ACHN (cell line): ENCODE measurements at regions not wholly inside any gene's neighbourhood (a gene's known extent, or its start where the extent isn't known, plus 50 kb on each side); places are given as distances from the start of the nearest gene placed in this dataset.
"Not testable (repeated sequence)": the region's sequence is repeated elsewhere in the genome, so short reads cannot be mapped to it uniquely, and the experiment has no call there.

Experiments
- DNase-seq: peaks from one replicate; pipeline ENCODE4 v3.0.0-alpha.2; 2015
- in situ Hi-C: cut with HindIII; loops from 2 replicates; pipeline ENCODE4 v1.10.0; 2017; ENCODE audit warnings: low sequenced_read_pairs, low pct_ligation_motif_present, low pct_unique_long_range_greater_than_20kb

DNA sequence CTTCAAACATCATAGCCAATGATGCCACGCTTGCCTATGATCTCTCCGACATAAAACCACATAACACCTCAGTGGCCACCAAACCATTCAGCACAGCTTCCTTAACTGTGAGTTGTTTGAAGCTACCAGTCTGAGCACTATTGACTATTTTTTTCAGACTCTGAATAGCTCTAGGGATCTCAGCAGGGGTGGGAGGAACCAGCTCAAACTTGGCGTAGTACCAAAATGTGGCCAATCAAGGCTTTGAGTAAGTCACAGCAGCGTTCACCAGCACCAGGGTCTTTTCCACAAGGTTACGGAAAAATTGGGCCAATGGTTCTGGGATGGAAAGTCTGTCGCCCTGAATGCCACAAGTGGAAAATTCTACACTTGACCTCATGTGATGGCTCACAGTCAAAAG, 70.6 kb downstream of the SMPDL3A start:
- DNase-seq = no peak
- in situ Hi-C loops = no loop called here

DNA sequence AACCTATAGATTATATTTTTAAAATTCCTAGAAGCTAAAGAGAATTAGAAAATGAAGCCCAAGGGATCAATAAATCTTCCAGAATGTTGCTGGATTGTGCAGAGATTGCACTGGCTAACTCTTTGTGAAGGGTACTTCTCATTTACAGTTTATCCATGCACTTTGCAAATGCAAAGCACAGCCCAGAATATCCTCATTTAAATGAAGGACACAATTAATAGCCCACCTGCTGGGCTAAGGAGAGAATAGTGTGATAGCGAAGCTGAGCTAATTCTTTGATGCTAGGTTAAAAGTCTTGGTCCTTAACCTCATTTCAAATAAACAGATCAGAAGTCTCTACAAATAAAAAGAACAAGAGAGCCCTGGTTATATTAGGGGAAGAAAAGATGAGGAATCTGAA, 72.5 kb downstream of the SMPDL3A start:
- no peak for DNase-seq

DNA sequence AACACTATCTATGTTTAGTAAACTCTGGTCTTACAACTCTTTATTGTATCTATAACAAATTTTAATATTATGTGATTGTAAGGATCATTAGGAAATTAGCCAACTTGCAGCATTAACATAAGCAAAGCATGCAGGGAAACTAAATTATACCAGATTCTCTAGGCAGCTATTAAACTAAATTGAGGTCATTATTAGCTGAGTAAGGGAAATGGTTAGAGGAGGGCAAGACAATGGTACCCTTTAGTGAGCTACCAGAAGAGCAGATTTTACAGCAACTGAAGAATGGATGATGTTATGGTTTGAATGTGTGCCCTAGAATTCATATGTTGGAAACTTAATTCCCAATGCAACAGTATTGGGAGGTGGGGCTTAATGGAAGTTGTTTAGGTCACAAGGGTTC, 79.1 kb downstream of the SMPDL3A start:
- DNase-seq = no peak
- in situ Hi-C loops = no loop called here

More for the DNA sequence above, 72.5 kb downstream of the SMPDL3A start:
- in situ Hi-C loops = no loop called here

DNA sequence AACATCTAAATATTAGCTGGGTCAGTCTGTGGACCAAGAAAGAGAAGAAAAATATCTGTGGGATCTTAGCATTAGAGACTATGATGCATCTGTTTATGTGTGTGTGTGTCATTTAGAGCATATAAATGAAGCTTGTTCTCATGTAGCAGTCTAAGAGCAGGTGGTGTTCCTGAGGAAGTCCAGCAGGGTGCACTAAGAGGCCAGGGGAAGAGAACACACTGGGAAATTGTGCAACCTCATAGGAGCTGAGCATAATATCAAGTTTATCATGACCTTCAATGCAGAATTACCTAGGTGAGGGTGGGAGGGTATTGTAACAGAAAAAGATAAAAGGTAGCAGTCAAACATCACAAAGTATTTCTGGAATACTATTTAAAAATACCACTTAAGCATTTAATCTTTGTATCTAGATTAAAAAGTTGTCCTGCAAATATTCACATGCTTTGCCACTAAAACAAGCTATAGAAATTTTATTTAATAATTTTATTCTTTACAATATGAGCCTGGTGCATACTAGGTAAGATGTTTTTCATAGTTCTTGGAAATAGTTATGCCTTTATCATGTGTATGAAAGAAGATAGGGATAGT, 80.5 kb downstream of the SMPDL3A start:
- in situ Hi-C loops = no loop called here
- DNase-seq = peak; percentile 51

DNA sequence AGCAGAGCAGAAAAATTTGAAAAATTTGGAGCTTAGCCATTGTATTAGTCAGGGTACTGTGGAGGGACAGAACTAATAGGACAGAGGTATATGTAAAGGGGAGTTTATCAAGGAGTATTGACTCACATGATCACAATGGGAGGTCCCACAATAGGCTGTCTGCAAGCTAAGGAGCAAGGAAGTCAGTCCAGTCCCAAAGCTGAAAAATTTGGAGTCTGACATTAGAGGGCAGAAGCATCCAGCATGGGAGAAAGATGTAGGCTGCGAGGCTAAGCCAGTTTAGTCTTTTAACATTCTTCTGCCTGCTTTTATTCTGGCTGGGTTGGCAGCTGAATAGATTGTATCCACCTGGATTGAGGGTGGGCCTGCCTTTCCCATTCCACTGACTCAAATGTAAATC, 82.0 kb downstream of the SMPDL3A start:
- in situ Hi-C loops = no loop called here
- no peak for DNase-seq

DNA sequence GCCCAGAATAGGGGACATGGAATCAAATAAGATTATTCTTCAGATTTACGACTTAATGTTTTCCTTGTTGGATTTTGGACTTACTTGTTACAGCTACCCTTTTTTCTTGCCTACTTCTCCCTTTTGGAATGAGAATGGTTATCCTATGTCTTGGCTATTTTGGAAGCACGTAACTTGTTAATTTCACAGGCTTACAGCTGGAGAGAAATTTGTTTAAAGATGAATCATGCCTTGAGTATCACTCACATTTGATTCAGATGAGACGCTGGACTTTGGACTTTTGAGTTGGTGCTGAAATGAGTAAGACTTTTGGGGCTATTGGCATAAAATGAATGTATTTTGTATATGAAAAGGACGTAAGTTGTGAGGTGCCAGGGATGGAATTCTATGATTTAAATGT, 83.3 kb downstream of the SMPDL3A start:
- in situ Hi-C loops = no loop called here
- DNase-seq = peak; percentile 8

DNA sequence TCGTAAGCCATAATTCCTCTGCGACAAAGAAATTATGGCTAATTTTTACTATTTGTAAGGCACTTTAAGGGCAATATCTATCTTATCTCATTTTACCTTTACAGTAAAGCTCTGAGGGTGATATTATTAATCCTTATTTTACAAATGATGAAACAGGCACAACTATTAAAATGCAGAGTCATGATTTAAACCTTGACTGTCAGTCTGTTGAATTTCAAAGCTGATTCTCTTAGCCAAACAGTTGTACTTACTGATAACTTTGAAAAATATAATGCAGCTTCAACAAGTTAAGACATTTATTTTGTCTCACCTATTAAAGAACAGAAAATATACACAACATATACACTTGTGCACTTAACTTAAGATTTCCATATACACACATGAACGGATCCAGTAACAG, 88.2 kb downstream of the SMPDL3A start:
- in situ Hi-C loops = no loop called here
- no peak for DNase-seq

DNA sequence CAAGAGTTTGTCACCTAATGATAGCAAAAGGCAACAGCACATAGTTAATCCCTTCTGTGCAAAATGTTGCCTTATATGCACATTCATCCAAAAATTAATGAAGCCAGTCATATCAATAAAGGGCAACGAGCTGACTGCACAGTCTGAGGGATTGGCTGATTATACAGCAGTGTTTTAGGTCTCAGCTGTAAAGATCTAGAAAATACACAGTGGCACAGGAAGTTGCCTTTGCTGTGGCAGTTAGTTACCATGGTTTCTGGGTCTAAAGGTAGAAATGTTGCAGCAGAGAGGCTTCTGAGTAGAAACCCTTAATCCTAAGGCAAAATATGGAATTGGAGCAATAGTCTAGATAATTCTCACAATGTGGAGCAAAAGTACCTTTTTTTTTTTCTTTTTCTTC, 89.7 kb downstream of the SMPDL3A start:
- in situ Hi-C loops = no loop called here
- DNase-seq = no peak

DNA sequence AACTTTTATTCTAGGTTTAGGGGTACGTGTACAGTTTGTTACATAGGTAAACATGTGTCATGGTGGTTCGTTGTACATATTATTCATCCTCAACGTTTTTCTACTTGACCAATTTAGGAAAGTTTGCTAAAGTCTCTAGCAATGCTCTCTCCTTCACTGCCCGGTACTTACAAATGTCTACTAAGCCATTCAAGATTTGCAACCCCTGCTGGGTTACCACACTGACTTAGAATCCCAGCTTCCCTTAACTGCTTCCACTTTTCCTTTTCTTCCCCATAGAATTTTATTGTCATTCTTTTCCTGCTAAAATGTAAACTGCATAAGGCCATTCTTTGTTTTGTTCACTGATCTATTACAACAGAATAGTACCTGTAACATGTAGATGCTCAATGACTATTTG, 97.4 kb downstream of the SMPDL3A start:
- DNase-seq = no peak
- in situ Hi-C loops = no loop called here

DNA sequence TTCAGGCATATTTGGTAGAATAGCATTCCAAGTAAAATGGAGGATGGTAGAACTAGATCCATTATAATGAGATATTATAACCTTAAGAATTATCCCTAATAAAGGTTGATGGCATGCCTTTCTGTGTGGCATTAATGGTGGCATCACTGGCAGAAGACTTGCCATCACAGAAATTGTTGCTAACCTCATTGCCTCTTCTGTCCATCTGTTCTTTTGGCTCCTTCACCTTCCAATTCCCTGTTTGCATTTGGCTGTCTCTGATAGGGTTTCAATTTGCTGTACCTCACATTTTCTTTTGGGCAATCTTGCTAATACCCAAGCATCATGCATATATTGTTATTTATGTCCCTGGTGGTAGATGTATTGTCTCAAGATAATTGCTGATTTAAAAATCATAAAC, 98.9 kb downstream of the SMPDL3A start:
- in situ Hi-C loops = no loop called here
- DNase-seq = no peak

DNA sequence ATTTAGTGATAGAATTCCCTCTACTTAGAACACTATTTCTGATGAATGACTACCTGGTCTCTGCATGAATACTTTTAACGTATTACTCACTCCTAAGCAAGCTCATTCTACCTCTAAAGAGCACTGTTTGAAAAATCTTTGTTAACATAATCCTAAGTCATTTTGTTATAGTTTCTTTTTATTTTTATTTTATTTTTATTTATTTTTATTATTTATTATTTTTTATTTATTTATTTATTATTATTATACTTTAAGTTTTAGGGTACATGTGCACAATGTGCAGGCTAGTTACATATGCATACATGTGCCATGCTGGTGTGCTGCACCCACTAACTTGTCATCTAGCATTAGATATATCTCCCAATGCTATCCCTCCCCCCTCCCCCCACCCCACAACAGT, 99.6 kb downstream of the SMPDL3A start:
- in situ Hi-C loops, DNase-seq: not testable (repeated sequence)

DNA sequence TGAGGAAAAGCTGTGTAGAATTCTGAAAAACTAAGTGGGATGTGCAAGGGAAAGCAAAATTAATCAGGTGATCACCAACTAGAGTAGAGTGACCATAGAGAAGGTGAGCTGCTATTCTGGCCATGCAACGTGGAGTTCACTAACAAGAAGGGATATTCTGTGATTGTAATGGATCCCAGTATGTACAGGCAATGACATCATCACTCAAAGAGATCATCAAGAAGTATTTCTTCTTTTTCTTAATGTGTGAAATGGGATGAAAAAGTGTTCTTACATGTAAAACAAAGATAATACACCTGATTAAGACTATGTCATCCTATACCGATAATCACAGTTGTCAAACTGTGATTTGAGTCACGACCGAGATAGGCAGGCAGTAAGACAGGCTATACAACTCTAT, 101.2 kb downstream of the SMPDL3A start:
- in situ Hi-C loops = no loop called here

DNA sequence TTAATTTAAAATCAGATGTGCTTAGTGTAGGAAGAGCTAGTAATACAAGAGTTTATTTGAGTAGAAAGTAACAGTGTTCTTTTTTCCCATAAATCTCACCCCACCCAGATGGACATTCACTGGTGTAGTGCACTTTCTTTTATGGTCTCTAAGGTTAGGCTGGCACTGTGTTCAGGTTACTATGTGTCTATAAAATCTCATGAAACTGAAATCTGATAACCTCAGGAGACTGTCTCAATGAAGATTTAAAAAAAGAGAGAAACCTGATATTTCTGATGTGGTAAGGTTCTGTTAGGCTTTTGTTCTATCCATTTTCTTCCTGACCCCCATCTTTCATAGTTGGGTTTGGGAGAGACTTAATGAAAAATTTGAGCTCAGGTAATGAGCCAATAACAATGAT, 101.2 kb upstream of the CLVS2 start:
- in situ Hi-C loops = no loop called here
- DNase-seq = no peak

More for the DNA sequence above, 101.2 kb downstream of the SMPDL3A start:
- DNase-seq = no peak

DNA sequence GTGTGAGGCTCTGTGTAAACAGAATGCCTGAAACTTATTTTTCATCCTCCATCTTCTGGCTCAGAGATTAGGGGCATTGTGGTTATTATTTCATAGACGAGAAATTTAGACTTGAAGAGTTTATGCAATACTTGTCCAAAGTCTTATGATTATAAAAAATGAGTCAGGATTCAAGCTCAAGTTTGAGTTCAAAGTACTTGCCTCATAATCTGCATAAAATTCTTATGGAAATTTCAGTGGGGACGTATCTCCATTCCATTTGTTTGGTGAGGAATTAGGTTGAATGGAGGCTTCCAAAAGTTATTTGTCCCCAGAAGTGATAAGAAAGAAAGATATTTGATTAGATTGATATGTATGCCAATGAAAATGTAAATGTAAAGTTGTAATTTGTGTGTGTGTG, 93.7 kb upstream of the CLVS2 start:
- in situ Hi-C loops = no loop called here
- DNase-seq = no peak

DNA sequence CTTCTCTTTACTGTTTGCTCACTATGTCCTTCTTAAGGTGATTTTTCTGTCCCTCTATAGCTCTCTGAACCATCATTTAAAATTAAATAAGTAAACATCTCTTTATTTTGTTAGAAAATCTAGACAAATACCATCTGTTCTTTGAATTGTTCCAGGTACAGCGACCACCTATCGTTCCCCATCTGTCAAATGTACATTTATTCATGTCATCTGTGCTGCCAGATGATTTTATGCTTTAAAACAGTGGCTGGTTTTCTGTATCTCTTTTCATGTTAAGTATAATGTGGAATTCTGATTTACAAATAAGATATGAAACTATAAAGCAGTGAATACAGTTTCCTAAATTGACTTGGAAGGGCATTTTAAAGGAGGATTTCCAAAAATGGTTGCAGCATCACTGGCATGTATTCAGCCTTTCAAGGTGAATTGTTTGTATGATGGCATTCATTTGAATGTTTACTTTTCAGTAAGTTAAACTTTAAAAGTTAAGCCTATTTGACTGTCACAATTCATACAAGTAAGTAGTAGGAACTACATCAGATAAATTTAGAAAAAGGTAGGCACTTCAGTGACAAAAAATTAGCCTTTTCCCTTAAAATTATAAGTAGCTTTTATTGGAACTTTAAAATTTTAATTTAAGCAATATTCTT, 92.6 kb upstream of the CLVS2 start:
- DNase-seq = no peak
- in situ Hi-C loops = no loop called here

DNA sequence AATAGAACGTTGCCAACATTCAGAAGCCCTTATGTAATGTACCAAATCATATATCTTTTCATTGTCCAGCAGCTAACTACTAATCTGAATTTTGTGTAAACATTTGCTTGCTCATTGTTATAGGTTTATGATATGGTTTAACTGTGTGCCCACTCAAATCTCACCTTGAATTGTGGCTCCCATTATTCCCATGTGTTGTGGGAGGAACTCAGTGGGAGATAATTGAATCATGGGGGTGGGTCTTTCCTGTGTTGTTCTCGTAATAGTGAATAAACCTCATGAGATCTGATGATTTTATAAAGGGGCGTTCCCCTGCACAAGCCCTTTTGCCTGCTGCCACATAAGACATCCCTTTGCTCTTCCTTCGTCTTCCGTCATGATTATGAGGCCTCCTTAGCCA, 91.9 kb upstream of the CLVS2 start:
- in situ Hi-C loops = no loop called here
- no peak for DNase-seq

DNA sequence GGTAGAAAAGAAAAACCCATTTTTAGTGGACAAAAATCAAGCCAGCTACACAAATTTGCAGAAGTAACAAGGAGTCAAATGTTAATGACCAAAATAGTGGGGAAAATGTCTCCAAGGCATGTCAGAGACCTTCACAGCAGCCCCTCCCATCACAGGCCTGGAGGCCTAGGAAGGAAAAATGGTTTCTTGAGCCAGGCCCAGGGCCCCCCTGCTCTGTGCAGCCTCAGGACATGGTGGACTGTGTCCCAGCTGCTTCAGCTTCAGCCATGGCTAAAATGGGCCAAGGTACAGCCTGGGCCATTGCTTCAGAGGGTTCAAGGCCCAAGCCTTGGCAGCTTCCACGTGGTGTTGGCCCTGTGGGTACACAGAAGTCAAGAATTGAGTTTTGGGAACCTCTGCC, 82.5 kb upstream of the CLVS2 start:
- no peak for DNase-seq
- in situ Hi-C loops = no loop called here

DNA sequence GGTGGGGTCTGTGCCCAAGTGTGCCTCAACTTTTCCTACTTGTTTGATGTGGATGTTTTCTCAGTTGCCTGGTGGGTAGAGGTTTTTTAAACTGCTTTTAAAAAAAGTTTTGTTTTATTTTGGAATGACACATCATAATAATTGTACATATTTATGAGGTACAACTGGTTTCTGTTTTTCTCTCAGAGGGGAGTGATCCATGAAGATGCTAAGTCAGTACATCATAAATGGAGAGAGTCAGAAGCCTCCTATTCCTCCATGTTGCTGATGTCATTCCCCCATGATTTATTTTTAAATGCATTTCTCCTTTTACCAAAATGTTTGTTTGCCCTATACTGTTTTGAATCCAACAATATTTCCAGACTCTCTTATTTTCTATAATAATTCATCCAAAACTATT, 77.3 kb upstream of the CLVS2 start:
- no peak for DNase-seq
- in situ Hi-C loops = no loop called here

DNA sequence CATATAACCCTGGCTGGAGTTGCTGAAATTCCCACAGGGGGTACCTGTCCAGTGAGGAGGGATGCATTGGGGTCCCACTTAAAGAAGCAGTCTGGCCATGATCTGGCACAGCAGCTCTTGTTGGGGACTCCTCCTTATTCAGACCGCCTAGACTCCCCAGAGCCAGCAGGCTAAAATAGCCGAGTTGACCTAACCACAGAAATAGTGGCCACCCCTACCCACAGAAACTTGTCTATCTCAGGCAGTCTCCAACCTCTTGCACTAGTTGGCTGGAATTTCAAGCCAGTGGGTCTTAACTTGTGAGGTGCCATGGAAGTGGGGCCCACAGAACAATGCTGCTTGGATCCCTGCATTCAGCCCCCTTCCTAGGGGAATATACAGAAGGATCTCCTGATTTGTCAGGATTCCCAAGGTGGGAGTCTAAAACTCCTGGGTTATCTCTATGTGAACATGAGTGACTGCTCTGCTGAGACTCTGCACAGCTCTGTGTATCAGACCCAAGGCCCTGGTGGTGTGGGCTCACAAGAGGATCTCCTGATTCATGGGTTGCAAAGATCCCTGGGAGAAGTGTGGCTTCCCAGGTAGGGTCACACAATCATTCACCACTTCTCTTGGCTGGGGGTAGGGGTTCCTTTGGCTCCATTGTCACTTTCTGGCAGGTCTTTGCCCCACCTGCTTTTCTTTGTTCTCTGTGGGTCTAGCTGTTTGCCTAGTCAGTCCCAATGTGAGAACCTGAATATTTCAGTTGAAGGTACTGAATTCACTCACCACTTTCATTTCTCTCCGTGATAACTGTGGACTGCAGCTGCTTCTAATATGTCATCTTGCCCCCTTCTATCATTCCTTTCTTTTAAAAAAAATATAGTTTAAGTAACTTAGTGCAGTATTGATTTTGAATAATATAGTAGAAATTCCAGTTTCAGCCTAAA, 65.5 kb upstream of the CLVS2 start:
- in situ Hi-C loops = no loop called here
- DNase-seq = no peak

DNA sequence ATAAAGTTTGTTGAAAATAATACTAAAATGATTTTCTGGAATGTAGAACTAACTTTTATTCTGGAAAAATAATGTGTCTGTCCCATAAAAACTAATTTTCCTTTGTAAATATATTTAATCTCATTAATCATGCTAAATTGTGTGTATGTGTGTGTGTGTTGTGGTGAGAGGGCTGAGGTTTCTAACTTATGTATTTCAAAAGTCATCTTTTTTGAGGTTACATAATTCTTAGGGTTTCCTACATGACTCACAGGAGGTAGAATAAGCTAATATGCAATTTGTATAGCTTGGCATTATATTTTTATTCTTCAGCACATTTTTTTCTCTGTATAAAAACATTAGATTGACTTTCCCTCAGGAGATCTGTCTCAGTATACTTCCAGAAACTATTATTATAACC, 64.1 kb upstream of the CLVS2 start:
- no peak for DNase-seq
- in situ Hi-C loops = no loop called here
